Testis (tissue), 2 donors: ENCODE measurements at regions not wholly inside any gene's neighbourhood (a gene's known extent, or its start where the extent isn't known, plus 50 kb on each side); places are given as distances from the start of the nearest gene placed in this dataset.

Experiments used
- POLR2A ChIP-seq: fragments of 450-650 bp; IDR thresholded peaks from one replicate; pipeline ENCODE4 v1.6.1; 2017; ENCODE audit warnings: antibody characterized with exemption, mild to moderate bottlenecking, moderate library complexity
- TF ChIP-seq, protein P1 (sequence below), 3 experiments: fragments of 450-650 bp in 2 of 3; fragments of 200-600 bp in 1 of 3; sonication (generic) in 1 of 3; IDR thresholded peaks; one replicate each; pipeline ENCODE4 v1.5.1; 2016 to 2019; ENCODE audit warnings: antibody characterized with exemption in 3 of 3, mild to moderate bottlenecking in 2 of 3, moderate library complexity in 1 of 3

GRCh38 chr10:128421371-128422160, 295.3 kb upstream of the MKI67 start:
- TF ChIP-seq, protein P1, sequence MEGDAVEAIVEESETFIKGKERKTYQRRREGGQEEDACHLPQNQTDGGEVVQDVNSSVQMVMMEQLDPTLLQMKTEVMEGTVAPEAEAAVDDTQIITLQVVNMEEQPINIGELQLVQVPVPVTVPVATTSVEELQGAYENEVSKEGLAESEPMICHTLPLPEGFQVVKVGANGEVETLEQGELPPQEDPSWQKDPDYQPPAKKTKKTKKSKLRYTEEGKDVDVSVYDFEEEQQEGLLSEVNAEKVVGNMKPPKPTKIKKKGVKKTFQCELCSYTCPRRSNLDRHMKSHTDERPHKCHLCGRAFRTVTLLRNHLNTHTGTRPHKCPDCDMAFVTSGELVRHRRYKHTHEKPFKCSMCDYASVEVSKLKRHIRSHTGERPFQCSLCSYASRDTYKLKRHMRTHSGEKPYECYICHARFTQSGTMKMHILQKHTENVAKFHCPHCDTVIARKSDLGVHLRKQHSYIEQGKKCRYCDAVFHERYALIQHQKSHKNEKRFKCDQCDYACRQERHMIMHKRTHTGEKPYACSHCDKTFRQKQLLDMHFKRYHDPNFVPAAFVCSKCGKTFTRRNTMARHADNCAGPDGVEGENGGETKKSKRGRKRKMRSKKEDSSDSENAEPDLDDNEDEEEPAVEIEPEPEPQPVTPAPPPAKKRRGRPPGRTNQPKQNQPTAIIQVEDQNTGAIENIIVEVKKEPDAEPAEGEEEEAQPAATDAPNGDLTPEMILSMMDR (IDR thresholded peaks at IDR 0.05) = no peak
- TF ChIP-seq POLR2A = no peak
